ENCODE measurements at regions not wholly inside any gene's neighbourhood (a gene's known extent, or its start where the extent isn't known, plus 50 kb on each side); places are given as distances from the start of the nearest gene placed in this dataset.

DNA sequence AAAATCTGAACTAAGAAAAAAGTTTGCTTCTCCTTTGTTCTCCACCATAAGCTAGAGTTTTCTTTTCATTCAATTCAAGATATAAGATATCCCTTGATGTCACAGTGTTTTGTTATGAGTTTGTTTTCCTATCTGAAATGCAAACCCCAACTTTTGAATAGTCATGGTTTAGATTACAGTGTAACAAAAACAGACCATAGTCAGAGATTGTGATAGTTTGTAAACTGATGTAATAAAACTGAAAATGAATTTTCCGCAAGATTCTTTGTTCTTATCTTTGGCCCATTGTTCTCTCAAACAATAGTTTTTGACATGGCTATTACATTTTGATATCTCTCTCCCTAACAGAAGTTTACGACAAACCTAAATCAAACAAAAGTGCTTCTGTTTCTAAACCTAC is 121.7 kb upstream of the GADL1 start:
- no peaks in the 10 kb centered on the region for H4K20me1 ChIP-seq (ENCODE audit: insufficient read depth, low read length)
- ATAC-seq (no peak), DNase-seq (ENCODE audit: low spot score) (no peak), FAIRE-seq (no peak)
- H3K4me1 ChIP-seq (ENCODE audit: insufficient read depth, low read length): no peaks in the 10 kb centered on the region
- POLR2A ChIA-PET: no interaction called here
- in situ Hi-C loops (cut with HindIII; ENCODE audit: extremely low pct_ligation_motif_present, low pct_unique_long_range_greater_than_20kb) (no loop called here), intact Hi-C loops (cut with micrococcal nuclease; ENCODE audit: unreplicated experiment) (no loop called here)
- no peaks in the 10 kb centered on the region for H3K36me3 ChIP-seq (replicated peaks in 1 of 2; ENCODE audit: control insufficient read depth in 1 of 2, insufficient read depth in 2 of 2, low read length in 2 of 2)
- H3K4me2 ChIP-seq (ENCODE audit: low read depth, low read length): no peak overlapping the region
- H3K4me3 ChIP-seq (replicated peaks in 1 of 3; ENCODE audit: insufficient read depth in 1 of 3, low read depth in 2 of 3, low read length in 3 of 3): no peak overlapping the region
- no peak overlapping the region for H2AFZ ChIP-seq (ENCODE audit: low read length)
- no peak overlapping the region for H3K9ac ChIP-seq (ENCODE audit: insufficient read depth, low read depth, low read length)
- no peaks in the 10 kb centered on the region for H3K27me3 ChIP-seq (ENCODE audit: control insufficient read depth in 1 of 2, insufficient read depth in 2 of 2, low read length in 2 of 2)
- H3K79me2 ChIP-seq (ENCODE audit: insufficient read depth, low read length): no peaks in the 10 kb centered on the region
- TF ChIP-seq SMAD3 (CRISPR knock-in tag; IDR thresholded peaks at IDR 0.05) (no peak), KLF12 (CRISPR knock-in tag; IDR thresholded peaks at IDR 0.05; ENCODE audit: borderline replicate concordance) (no peak), FOXO1 (CRISPR knock-in tag; IDR thresholded peaks at IDR 0.05) (no peak), REST (IDR thresholded peaks at IDR 0.05; ENCODE audit: borderline replicate concordance in 1 of 2, low read depth in 1 of 2, low read length in 2 of 2) (no peak), ZNF773 (CRISPR knock-in tag; IDR thresholded peaks at IDR 0.05; ENCODE audit: borderline replicate concordance) (no peak), KAT8 (CRISPR knock-in tag; IDR thresholded peaks at IDR 0.05) (no peak), TIGD3 (CRISPR knock-in tag; IDR thresholded peaks at IDR 0.05; ENCODE audit: borderline replicate concordance) (no peak), AGO2 (optimal IDR thresholded peaks at IDR 0.05; ENCODE audit: low read depth, low read length) (no peak)
- TF ChIP-seq, protein P1, sequence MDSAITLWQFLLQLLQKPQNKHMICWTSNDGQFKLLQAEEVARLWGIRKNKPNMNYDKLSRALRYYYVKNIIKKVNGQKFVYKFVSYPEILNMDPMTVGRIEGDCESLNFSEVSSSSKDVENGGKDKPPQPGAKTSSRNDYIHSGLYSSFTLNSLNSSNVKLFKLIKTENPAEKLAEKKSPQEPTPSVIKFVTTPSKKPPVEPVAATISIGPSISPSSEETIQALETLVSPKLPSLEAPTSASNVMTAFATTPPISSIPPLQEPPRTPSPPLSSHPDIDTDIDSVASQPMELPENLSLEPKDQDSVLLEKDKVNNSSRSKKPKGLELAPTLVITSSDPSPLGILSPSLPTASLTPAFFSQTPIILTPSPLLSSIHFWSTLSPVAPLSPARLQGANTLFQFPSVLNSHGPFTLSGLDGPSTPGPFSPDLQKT (CRISPR knock-in tag; IDR thresholded peaks at IDR 0.05; ENCODE audit: borderline replicate concordance): no peak
- TF ChIP-seq, protein P2, sequence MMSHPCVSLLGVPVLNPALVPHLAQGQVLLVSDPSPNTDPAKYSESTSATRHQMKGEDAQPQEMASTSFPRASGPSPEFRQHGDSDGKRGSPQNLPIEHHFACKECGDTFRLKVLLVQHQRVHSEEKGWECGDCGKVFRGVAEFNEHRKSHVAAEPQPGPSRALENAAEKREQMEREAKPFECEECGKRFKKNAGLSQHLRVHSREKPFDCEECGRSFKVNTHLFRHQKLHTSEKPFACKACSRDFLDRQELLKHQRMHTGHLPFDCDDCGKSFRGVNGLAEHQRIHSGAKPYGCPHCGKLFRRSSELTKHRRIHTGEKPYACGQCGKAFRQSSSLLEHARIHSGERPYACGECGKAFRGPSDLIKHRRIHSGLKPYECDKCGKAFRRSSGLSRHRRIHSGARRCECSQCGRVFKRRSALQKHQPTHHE (CRISPR knock-in tag; IDR thresholded peaks at IDR 0.05; ENCODE audit: borderline replicate concordance): no peak
- no peaks in the 10 kb centered on the region for H3K9me3 ChIP-seq (ENCODE audit: low read length)
- no peak overlapping the region for H3K27ac ChIP-seq (ENCODE audit: extremely low read length, insufficient read depth, low read length)
- CTCF ChIA-PET (ENCODE audit: low intra/inter-chr PET ratio, low total read pairs): no interaction called here
- WGBS (ENCODE audit: low lambda C conversion rate): 93% methylated on average over 2 of the region's 2 CpGs
- no TSS peak for BruUV-seq (replicated peaks)

Data from HepG2 (cell line).